ENCODE measurements at regions not wholly inside any gene's neighbourhood (a gene's known extent, or its start where the extent isn't known, plus 50 kb on each side); places are given as distances from the start of the nearest gene placed in this dataset.

GRCh38 chrX:39725928-39726619 lies 371.7 kb downstream of the BCOR start:
- no peak for DNase-seq

DNA sequence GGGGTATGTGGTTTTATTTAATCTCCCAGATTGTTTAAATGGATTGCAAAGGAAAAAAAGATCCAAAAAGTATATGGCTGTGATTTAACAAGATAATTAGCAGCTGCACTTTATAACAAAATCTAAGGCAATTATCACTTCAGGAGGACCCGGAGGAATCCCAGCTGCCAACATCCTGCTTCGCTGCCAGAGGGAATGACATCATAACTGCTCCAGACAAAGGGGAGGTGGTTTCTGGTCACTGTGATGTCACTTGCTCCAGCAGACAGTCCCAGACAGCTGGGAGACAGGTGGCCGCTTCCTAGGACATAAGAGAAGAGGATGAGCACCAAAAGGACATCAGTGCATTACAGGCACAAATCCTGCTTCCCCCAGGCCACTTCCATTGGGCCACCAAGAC lies 371.0 kb downstream of the BCOR start:
- peak; percentile 80 for DNase-seq

DNA sequence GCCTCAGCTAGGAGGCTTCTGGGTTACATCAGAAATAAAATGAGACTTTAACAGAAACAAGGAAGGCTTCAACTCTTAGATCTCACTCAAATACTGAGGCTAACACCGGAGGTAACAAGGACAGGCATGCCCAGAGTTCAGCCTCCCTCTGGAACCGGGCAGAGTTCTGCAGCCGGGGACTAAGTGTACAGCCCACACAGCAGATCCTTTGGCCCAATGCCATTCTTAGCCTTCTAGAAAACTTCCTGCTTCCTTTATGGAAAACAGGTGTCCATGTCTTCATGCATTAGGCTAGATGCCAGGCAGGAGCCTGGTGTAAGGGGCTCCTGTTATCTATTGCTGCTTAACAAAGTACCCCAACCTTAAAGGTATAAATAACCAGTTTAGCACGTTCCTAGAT lies 369.7 kb downstream of the BCOR start:
- DNase-seq: no peak

- no peak for DNase-seq
Observed at GRCh38 chrX:39728852-39729598, 368.7 kb downstream of the BCOR start.

DNA sequence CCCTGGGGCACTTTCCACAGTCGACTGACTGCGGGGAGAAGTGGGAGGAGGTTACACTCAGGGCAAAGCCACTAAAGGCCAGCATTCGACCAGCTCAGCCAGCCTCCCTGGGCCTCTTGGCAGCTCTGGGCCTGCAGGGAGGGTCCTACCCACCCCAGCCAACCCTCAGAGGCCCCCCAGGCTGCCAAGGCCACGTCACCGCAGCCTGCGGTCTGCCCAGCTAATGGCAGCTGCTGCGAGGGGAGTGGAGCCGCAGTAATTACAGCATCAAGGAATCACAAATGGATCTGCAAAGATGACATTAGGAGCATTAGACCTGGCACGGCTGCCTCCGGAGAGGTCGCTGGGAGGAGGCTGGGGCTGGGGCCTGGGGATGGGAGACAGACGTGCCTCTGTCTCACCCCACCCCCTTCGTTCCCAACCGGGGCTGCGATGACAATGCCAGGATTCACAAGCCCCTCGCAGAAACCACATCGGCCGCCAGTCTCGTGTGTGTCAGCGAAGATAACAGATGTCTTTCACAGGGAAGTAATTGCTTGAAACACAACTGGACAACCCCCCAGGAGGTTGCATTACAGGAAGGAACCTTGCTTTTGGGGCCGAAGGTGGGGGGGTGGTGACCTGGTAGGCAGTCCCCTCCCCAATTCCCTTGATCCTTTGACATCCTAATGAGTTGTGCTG lies 367.6 kb downstream of the BCOR start:
- DNase-seq: peak; percentile 77

DNA sequence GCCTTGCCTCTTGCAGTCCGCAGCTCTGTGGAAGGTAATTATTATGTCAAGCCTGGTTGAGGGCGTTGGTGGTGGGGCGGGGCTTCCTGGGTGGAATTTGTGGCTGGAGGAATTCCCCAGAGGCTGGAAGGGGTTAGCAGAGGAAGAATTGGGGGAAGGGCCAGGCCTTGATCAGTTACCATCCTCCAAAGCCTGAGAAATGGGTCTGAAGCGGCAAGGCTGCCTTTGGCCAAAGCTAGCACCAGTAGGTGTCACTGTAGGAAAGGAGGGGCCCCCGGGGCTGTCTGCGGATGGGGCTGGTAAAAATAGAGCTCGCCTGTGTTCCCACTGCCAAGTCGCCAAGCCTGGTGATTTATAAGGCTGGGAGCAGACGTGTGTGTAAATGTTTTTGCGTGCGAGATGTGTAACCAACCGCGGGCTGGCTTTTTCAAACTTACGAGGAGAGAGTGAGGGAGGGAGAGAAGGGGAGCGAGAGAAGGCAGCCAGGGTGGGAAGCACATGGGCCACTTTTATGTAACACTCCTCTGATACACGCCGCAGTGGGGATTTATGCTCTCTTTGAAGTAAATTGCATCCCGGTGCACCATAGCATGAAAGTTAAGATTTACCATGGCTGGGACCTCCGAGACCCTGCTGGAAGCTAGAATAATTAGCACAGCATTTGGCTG lies 367.0 kb downstream of the BCOR start:
- peak; percentile 77 for DNase-seq

GRCh38 chrX:39731330-39731667 lies 366.5 kb downstream of the BCOR start:
- no peak for DNase-seq

DNA sequence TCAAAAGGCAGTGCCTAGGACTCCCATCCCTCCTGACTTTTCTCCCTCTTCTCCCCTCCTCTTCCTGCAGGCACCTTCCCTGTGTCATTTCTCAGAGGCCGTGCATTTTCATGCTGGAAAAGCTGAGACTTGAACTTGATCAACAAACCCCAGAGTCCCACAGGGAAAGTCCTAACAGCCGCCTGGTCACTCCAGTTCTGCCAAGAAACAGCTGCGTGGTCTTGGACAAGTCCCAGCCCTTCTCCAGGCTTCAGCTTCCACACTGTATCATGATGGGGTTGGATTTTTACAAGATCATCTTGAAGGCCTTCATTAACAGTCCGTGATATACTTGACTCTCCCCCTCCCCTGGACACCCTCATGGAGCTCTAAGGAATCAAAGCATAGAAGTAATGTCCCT lies 366.0 kb downstream of the BCOR start:
- no peak for DNase-seq

GRCh38 chrX:39733745-39734144 lies 364.0 kb downstream of the BCOR start:
- DNase-seq: no peak

DNA sequence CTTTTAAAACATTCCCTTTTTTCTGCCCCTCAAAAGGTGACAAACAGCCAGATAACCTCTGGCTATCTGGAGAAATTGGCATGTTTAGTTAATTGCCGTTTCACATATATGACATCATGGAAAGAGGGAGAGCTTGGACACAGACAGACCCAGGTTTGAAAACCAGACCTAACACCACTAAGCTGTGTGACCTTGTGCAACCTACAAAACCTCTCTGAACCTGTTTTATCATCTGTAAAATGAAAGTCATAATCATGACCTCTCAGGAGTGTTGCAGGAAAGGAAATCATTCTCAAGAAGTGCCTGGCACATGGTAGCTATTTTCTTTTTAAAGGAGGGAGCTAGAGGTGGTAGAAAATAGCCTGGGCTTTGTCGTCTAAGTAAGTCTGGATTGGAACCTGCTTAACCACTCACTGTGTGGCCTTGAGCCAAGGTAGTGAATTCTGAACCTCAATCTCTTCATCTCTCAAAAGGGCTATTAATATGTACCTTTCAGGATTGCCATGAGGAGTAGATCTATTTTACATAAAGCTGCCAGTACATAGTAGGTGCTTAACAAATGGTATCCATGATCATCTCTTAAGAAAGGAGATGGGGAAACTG lies 363.5 kb downstream of the BCOR start:
- DNase-seq: no peak

- DNase-seq: no peak
Observed at GRCh38 chrX:39736216-39737211, 361.2 kb downstream of the BCOR start.

DNA sequence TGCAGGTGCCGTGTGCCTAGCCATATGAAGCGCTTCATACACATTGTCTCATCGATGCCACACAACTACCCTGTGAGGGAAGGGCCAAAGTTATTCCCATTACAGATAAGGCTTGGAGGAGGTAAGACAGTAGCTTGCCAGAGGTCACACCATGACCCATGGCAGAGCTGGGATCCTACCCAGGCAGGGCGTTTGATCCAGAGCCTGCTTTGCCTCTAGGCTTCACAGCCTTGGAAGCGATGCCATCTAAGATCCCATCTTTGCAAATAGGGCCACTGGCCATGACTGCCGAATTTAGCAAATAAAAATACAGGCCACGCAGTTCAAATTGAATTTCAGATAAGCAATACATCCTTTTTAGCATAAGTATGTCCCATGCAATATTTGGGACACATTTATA lies 358.2 kb downstream of the BCOR start:
- DNase-seq: no peak

DNA sequence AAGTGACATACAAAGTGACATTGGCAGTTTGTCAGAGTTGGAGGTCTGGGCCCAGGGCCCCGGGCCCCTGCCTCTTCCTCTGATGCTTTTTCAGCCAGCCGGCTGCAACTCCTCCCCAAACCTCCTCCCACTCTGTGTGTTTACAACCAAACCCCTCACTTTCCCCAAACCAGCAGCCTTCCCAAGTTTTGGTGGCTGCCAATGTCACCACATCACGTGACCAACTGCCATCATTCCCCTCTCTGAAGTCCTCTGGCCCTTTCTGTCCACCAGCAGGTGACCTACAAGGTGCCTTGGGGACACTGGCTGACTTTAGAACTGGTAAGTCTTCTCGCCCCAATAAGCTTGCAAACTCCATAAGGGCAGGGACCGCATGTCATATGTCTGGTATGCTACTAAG lies 357.7 kb downstream of the BCOR start:
- DNase-seq: no peak

- DNase-seq: no peak
Observed at GRCh38 chrX:39741904-39742303, 355.9 kb downstream of the BCOR start.

GRCh38 chrX:39745818-39746217 lies 351.9 kb downstream of the BCOR start:
- DNase-seq: no peak

DNA sequence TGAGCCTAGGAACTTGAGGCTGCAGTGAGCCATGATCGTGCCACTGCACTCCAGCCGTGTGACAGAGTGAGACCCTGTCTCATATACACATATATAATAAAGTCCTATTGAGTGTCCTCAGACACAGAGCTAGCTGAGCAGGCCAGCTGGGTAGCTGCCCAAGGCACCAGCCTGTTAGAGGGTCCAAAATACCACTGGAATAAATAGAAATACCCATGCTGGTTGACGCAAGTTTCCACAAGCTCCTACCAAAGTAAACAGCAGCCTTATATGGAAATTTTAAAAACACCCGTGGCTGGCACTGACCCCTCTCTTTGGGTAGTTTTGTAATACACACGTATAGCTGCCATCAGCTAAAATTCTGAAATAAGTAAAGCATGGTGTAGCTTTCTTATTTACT lies 348.6 kb downstream of the BCOR start:
- no peak for DNase-seq

GRCh38 chrX:39749728-39750127 lies 348.0 kb downstream of the BCOR start:
- DNase-seq: peak; percentile 20

DNA sequence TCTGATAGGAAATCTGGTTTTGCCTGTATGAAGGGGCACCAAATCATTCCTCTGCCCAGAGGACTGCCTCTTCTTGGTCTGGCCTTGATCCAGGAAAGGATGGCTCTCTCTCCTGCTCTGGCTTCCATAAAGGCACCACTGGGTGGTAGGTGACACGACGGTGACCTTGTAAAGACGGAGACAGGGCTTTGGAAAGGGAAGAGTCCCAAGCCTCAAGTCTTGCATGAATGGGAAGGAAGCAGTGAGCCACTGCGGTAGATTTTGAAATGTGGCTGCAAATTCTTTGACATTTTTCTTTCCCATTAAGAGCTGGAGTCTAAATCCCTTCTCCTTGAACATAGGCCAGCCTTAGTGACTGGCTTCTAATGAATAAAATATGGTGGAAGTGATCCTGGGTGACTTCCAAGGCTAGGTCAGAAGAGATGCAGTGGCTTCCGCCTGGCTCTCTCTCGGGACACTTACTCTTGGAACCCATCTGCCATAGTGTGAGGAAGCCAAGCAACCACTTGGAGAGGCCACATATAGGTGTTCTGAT lies 347.4 kb downstream of the BCOR start:
- DNase-seq: no peak

- DNase-seq: no peak
Observed at GRCh38 chrX:39750848-39751247, 346.9 kb downstream of the BCOR start.

DNA sequence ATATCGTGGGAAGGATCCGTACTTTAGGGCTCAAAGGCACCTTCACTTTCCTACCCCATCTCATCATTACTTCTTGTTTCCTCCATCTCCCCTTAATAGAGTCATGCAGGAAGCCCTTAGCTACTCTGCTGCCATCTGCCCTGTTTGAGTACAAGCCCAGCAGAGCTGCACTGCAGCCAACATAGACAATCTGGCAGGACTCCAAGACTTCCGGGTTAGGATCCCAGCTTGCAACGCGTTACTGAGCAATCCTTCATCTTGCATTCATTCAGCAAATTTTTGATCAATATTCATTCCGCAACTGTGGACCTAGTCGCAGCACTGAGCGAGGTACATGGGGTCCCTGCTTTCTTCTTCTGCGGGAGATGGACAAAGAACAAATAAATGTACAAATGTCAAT lies 344.9 kb downstream of the BCOR start:
- DNase-seq: peak; percentile 50

DNA sequence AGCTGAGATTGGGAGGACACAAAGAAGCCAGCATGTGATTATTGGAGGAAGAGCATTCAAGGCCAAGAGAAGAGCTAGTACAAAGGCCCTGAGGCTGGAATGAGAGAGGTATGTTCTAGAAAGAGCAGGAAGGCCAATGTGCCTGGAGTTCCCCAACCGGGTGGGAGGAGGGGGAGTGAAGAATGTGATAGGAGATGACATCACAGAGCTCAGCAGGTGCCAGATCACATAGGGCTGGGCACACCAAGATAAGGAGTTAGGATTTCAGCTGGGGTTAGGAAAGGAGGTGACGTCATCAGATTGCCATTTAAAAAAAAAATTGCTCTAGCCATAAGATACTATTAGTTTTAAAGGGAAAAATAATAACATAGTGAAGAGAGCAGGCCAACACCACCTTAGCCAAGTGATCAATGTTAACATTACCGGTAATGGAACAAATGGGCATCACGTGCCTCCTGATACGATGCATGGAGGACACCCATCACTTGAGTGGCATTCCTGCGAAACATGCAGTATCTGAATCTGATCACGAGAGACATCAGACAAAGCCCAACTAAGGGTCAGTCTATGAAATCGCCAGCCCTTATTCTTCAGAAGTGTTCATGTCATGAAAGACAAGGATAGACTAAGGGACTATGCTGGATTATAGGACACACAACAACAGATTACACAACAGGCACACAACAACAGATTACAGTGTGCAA lies 344.3 kb downstream of the BCOR start:
- no peak for DNase-seq

Data from NCI-H82 (cell line).